OCI-LY7 (cell line): ENCODE measurements at regions not wholly inside any gene's neighbourhood (a gene's known extent, or its start where the extent isn't known, plus 50 kb on each side); places are given as distances from the start of the nearest gene placed in this dataset.

ENCODE experiments used
- BruUV-seq: library from RNA; stranded (reverse); fragments of 400-500 nt; replicated peaks from 2 replicates; lab custom pipeline; 2021; lab: Mats Ljungman, UMichigan
- CTCF ChIA-PET: fragments of 300-600 bp; sonication (Branson Sonifier 250); formaldehyde crosslinking; loops from one replicate; lab custom pipeline; 2022; ENCODE audit warnings: antibody characterized with exemption; ENCODE audit not compliant: unreplicated experiment; lab: Charles Lee
- POLR2A ChIA-PET: fragments of 300-600 bp; sonication (Branson Sonifier 250); formaldehyde crosslinking; loops from one replicate; lab custom pipeline; 2022; ENCODE audit warnings: antibody characterized with exemption; lab: Charles Lee
- DNase-seq: peaks from one replicate; pipeline ENCODE4 v3.0.0-alpha.2; 2015; ENCODE audit warnings: low spot score
- H2AFZ ChIP-seq: fragments of 200-600 bp; sonication (generic), shearing (Covaris generic); 2 replicates; pipeline ENCODE4 v1.6.1; 2014; ENCODE audit warnings: mild to moderate bottlenecking, antibody characterized with exemption, low read length, moderate library complexity
- H3K27ac ChIP-seq: fragments of 200-600 bp; sonication (generic); 2 replicates; pipeline ENCODE4 v1.5.1; 2014; ENCODE audit warnings: mixed run types, low read depth, mild to moderate bottlenecking, moderate library complexity, low read length, inconsistent platforms; ENCODE audit not compliant: poor library complexity, severe bottlenecking
- H3K36me3 ChIP-seq: fragments of 200-600 bp; sonication (generic); 2 replicates; pipeline ENCODE4 v1.6.1; 2014; ENCODE audit warnings: mild to moderate bottlenecking, antibody characterized with exemption, low read length, moderate library complexity, mixed read lengths; ENCODE audit not compliant: insufficient read depth
- H3K4me1 ChIP-seq: fragments of 200-600 bp; sonication (generic); 2 replicates; pipeline ENCODE4 v1.5.1; 2014; ENCODE audit warnings: mild to moderate bottlenecking, low read length; ENCODE audit not compliant: insufficient read depth, poor library complexity, severe bottlenecking
- H3K4me2 ChIP-seq: fragments of 200-600 bp; sonication (generic); 2 replicates; pipeline ENCODE4 v1.6.1; 2014; ENCODE audit warnings: mild to moderate bottlenecking, low read length
- H3K4me3 ChIP-seq: fragments of 200-600 bp; sonication (generic); 2 replicates; pipeline ENCODE4 v1.5.1; 2014; ENCODE audit warnings: mild to moderate bottlenecking, low read depth, low read length; ENCODE audit not compliant: poor library complexity, severe bottlenecking
- H3K79me2 ChIP-seq: fragments of 200-600 bp; sonication (generic); 2 replicates; pipeline ENCODE4 v1.6.1; 2016; ENCODE audit warnings: low read depth, mild to moderate bottlenecking, low read length, moderate library complexity, mixed read lengths; ENCODE audit not compliant: insufficient read depth
- H3K9me2 ChIP-seq: fragments of 200-600 bp; sonication (generic); 2 replicates; pipeline ENCODE4 v1.6.1; 2016; ENCODE audit warnings: mild to moderate bottlenecking, low read length, mixed read lengths; ENCODE audit not compliant: insufficient read depth
- H3K9me3 ChIP-seq: fragments of 200-600 bp; sonication (generic); 2 replicates; pipeline ENCODE4 v1.6.1; 2014; ENCODE audit warnings: mild to moderate bottlenecking, mixed run types, low read length, mixed read lengths
- H4K20me1 ChIP-seq: fragments of 200-600 bp; sonication (generic); 2 replicates; pipeline ENCODE4 v1.6.1; 2014; ENCODE audit warnings: mild to moderate bottlenecking, antibody characterized with exemption, low read length, moderate library complexity, mixed read lengths; ENCODE audit not compliant: insufficient read depth
- EZH2phosphoT487 ChIP-seq: fragments of 200-600 bp; sonication (generic); IDR thresholded peaks from 2 replicates; pipeline ENCODE4 v1.6.1; 2018; ENCODE audit warnings: low read depth, borderline replicate concordance, mild to moderate bottlenecking, mixed run types, antibody characterized with exemption, low read length, moderate library complexity, mixed read lengths
- intact Hi-C: fragments of 100-400 bp; cut with micrococcal nuclease; formaldehyde crosslinking; loops from one replicate; pipeline ENCODE4 v1.10.0; 2022; ENCODE audit not compliant: unreplicated experiment
- TF ChIP-seq, protein P1 (sequence below): fragments of 200-600 bp; sonication (generic); conservative IDR thresholded peaks from 2 replicates; pipeline ENCODE4 v1.5.1; 2014; ENCODE audit warnings: mild to moderate bottlenecking, antibody characterized with exemption, low read length, moderate library complexity, mixed read lengths

DNA sequence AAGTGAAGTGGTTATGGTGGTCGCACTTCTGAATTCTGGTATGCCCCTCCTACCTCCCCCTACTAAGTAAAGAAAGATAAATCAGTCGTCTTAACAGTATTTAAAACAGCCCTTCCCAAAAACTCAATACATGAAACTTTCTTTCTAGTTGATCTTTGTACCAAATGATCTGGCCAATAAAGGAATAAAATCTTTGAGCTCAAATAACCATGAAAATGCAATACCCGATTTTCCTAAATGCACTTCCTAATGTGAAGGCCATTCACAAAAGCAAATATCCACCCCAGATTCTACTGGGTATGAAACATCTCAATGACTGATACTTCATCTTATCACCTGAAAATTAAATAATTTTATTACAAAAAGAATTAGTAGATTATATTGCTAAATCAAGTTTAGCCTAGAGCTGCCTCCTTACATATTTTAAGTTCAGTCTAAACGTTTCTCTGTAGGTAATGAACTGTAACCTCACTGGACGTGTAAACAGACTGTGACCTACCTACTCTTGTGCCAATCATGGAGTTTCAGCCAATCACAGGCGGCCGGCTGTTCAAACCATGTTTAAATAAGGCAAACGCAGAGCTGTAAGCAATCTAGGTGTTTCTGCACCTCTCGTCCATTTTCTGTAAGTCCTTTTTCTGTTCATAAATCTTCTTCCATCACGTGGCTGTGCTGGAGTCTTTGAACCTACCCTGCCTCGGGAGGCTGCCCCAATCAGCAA lies 146.9 kb upstream of the AKR1E2 start:
- no peaks in the 10 kb centered on the region for H3K9me3 ChIP-seq
- H2AFZ ChIP-seq = no peak overlapping the region
- H4K20me1 ChIP-seq = no peaks in the 10 kb centered on the region
- intact Hi-C loops = no loop called here
- ChIA-PET CTCF (no interaction called here), POLR2A (interaction anchor here (0.6 kb wide), 2 partner anchors 44 to 460 kb away, joined by 4 to 6 read pairs; no protein-coding TSS in a partner anchor)
- H3K9me2 ChIP-seq = no peaks in the 10 kb centered on the region
- no peaks in the 10 kb centered on the region for H3K36me3 ChIP-seq
- no peaks in the 10 kb centered on the region for H3K79me2 ChIP-seq
- no peak overlapping the region for H3K4me3 ChIP-seq
- no peak overlapping the region for H3K4me2 ChIP-seq
- DNase-seq = no peak
- no peak for TF ChIP-seq EZH2phosphoT487
- TF ChIP-seq, protein P1, sequence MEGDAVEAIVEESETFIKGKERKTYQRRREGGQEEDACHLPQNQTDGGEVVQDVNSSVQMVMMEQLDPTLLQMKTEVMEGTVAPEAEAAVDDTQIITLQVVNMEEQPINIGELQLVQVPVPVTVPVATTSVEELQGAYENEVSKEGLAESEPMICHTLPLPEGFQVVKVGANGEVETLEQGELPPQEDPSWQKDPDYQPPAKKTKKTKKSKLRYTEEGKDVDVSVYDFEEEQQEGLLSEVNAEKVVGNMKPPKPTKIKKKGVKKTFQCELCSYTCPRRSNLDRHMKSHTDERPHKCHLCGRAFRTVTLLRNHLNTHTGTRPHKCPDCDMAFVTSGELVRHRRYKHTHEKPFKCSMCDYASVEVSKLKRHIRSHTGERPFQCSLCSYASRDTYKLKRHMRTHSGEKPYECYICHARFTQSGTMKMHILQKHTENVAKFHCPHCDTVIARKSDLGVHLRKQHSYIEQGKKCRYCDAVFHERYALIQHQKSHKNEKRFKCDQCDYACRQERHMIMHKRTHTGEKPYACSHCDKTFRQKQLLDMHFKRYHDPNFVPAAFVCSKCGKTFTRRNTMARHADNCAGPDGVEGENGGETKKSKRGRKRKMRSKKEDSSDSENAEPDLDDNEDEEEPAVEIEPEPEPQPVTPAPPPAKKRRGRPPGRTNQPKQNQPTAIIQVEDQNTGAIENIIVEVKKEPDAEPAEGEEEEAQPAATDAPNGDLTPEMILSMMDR = no peak
- H3K27ac ChIP-seq = no peak overlapping the region
- no TSS peak for BruUV-seq
- H3K4me1 ChIP-seq = no peaks in the 10 kb centered on the region

DNA sequence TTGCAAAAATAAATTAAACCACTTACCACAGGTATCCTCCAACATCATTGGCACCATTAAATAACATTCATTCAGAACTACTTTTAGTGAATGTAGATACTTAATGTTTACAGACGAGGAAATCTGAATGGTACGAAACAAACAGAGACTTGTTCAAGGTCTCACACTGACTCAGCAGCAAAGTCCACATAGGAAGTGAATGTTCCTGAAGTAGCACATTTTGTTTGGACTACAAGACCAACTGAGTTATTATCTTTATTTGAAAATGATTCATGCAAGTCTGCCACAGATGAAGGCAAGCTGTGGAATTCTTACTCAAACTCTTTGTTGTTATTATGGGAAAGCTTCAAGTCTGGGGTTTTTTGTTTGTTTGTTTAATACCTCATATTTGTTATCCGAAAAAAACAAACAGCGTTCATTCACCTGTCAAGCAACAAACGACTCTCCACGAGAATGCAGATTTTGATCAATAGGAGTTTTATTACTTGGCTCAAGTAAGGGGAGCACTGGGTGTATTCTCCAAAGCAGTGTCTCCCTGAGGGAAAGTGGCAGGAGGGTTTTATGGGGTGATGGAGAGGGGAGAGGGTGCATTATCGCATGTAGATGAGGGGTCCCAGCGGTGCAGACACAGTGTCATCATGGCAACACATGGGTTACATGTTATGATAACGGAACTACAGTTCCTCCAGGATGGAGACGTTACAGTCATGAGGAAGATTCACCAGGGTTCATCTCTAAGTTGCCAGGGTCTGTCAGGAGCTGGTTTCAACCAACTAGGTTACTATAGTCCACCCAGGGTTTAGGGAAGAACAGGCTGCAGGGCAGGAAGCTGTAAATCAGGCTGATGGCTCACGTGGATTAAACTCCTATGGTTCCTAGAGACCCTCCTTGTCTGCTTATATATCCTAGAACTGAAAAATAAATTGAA lies 147.7 kb upstream of the AKR1E2 start:
- H3K4me2 ChIP-seq = no peak overlapping the region
- no peaks in the 10 kb centered on the region for H3K9me2 ChIP-seq
- H4K20me1 ChIP-seq = no peaks in the 10 kb centered on the region
- BruUV-seq = no TSS peak
- H3K36me3 ChIP-seq = no peaks in the 10 kb centered on the region
- no peaks in the 10 kb centered on the region for H3K79me2 ChIP-seq
- DNase-seq = no peak
- TF ChIP-seq EZH2phosphoT487 = no peak
- TF ChIP-seq, protein P1 = no peak
- ChIA-PET POLR2A (interaction anchor here (0.6 to 0.7 kb wide), 2 partner anchors 27 to 43 kb away, joined by 3 to 6 read pairs; no protein-coding TSS in a partner anchor), CTCF (no interaction called here)
- no peaks in the 10 kb centered on the region for H3K9me3 ChIP-seq
- H2AFZ ChIP-seq = no peak overlapping the region
- H3K4me1 ChIP-seq = no peaks in the 10 kb centered on the region
- no peak overlapping the region for H3K4me3 ChIP-seq
- intact Hi-C loops = no loop called here
- no peak overlapping the region for H3K27ac ChIP-seq
